OCI-LY3 (cell line): ENCODE measurements at regions not wholly inside any gene's neighbourhood (a gene's known extent, or its start where the extent isn't known, plus 50 kb on each side); places are given as distances from the start of the nearest gene placed in this dataset.

Experiments used
- EZH2phosphoT487 ChIP-seq: fragments of 200-600 bp; shearing (Covaris generic); IDR thresholded peaks from 2 replicates; pipeline ENCODE4 v1.6.1; 2018; ENCODE audit warnings: antibody characterized with exemption, mixed run types, low read depth
- TF ChIP-seq, protein P1 (sequence below): fragments of 200-600, 300-600 bp; sonication (generic); IDR thresholded peaks from 2 replicates; pipeline ENCODE4 v1.5.1; 2014; ENCODE audit warnings: antibody characterized with exemption, low read length, low read depth

DNA sequence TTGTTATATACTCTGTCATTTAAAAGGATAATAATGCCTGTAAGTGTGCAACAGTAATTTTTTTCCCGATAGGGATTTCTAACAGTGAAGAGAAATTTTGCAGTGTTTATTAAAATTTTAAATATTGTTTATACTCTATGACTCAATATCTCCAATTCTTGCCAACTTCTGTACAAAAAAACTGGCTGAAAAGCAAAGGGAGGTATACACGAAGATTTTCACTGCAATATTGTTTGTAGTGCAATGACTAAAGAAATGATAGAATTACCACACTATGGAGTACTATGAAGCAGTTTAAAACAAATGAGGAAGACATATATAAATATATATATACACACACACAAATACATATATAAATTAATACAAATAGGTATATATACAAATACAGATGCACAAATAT lies 187.9 kb upstream of the IL15 start:
- TF ChIP-seq, protein P1, sequence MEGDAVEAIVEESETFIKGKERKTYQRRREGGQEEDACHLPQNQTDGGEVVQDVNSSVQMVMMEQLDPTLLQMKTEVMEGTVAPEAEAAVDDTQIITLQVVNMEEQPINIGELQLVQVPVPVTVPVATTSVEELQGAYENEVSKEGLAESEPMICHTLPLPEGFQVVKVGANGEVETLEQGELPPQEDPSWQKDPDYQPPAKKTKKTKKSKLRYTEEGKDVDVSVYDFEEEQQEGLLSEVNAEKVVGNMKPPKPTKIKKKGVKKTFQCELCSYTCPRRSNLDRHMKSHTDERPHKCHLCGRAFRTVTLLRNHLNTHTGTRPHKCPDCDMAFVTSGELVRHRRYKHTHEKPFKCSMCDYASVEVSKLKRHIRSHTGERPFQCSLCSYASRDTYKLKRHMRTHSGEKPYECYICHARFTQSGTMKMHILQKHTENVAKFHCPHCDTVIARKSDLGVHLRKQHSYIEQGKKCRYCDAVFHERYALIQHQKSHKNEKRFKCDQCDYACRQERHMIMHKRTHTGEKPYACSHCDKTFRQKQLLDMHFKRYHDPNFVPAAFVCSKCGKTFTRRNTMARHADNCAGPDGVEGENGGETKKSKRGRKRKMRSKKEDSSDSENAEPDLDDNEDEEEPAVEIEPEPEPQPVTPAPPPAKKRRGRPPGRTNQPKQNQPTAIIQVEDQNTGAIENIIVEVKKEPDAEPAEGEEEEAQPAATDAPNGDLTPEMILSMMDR: no peak
- no peak for TF ChIP-seq EZH2phosphoT487
